ENCODE measurements at regions not wholly inside any gene's neighbourhood (a gene's known extent, or its start where the extent isn't known, plus 50 kb on each side); places are given as distances from the start of the nearest gene placed in this dataset.

- DNase-seq (ENCODE audit: low spot score) = no peak
Observed at GRCh38 chr7:22005151-22005550, 59.5 kb upstream of the CDCA7L start.

DNA sequence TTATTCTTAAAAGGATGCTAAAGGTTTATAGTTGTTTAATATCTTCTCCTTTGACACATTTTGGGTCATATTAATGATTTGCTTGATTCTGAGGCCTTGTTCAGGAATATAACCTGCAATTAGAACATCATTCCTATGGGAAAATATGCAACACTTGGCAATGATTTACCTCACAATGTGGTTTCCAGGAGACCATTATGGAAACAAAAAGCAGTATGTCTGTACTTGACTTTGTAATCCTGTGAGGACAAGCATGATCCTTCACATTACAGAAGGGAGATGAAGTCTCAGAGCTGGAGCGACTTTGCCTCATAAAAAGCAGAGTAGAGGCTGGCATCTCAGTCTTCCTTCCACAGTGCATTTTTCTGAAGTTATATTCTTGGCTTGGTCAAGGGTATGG is 57.0 kb upstream of the CDCA7L start:
- no peak for DNase-seq (ENCODE audit: low spot score)

GRCh38 chr7:22001345-22002004 is 55.8 kb upstream of the CDCA7L start:
- peak; percentile 87 for DNase-seq (ENCODE audit: low spot score)

- DNase-seq (ENCODE audit: low spot score) = no peak
Observed at GRCh38 chr7:21999896-22000295, 54.2 kb upstream of the CDCA7L start.

DNA sequence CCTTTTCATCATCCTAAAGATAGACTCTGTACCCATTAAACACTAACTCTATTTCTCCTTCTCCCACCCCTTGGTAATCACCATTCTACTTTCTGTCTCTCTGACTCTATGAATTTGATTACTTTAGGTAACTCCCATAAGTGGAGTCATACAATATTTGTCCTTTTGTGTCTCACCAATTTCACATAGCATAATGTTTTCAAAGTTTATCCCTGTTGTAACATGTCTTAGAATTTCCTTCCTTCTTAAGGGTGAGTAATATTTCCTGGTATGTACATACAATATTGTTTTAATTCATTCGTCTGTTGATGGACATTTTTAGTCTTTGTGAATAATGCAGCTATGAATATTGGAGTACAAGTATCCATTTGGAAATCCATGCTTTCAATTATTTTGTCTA is 50.9 kb upstream of the CDCA7L start:
- DNase-seq (ENCODE audit: low spot score) = no peak

All from HT-29 (cell line).